Esophagus (tissue), 2 donors: ENCODE measurements at regions not wholly inside any gene's neighbourhood (a gene's known extent, or its start where the extent isn't known, plus 50 kb on each side); places are given as distances from the start of the nearest gene placed in this dataset.

Experiments used
- H3K27ac ChIP-seq, 2 donors: one replicate each; pipeline ENCODE4 v1.5.1; 2013; ENCODE audit warnings: low read depth in 2 of 2, mild to moderate bottlenecking in 2 of 2, inconsistent platforms in 1 of 2, low read length in 1 of 2, moderate library complexity in 1 of 2
- H3K27me3 ChIP-seq, 2 donors: one replicate each; pipeline ENCODE4 v1.6.1; 2013; ENCODE audit warnings: low read length in 2 of 2, control low read depth in 1 of 2, mild to moderate bottlenecking in 1 of 2; ENCODE audit not compliant: insufficient read depth in 2 of 2, control insufficient read depth in 1 of 2
- H3K36me3 ChIP-seq, 2 donors: one replicate each; pipeline ENCODE4 v1.6.1; 2013; ENCODE audit warnings: low read length in 1 of 2; ENCODE audit not compliant: control insufficient read depth in 2 of 2, insufficient read depth in 2 of 2
- H3K4me1 ChIP-seq, 2 donors: one replicate each; pipeline ENCODE4 v1.6.1; 2013; ENCODE audit warnings: low read length in 1 of 2; ENCODE audit not compliant: control insufficient read depth in 2 of 2, insufficient read depth in 2 of 2
- H3K4me3 ChIP-seq, 2 donors: one replicate each; pipeline ENCODE4 v1.5.1; 2013; ENCODE audit warnings: low read length in 2 of 2, mild to moderate bottlenecking in 2 of 2, low read depth in 1 of 2, moderate library complexity in 1 of 2
- H3K9me3 ChIP-seq, 2 donors: one replicate each; pipeline ENCODE4 v1.6.1; 2013; ENCODE audit warnings: mild to moderate bottlenecking in 2 of 2, low read depth in 1 of 2, low read length in 1 of 2, moderate library complexity in 1 of 2; ENCODE audit not compliant: control insufficient read depth in 2 of 2, insufficient read depth in 1 of 2
- WGBS, 2 donors: extraction: QIAGEN DNeasy Blood & Tissue Kit; methylation state at CpG; one replicate each; pipeline ENCODE4 v1.1.7; 2013; 5-methylcytosine and 5-hydroxymethylcytosine counted together
- donor health status: healthy with polysubstance abuse.
- donor health status: Bipolar disorder and iron deficiency.

- no peaks in the 10 kb centered on the region for H3K36me3 ChIP-seq
Measured at GRCh38 chr10:29176845-29177832, 111.7 kb upstream of the LYZL1 start.

GRCh38 chr10:29181936-29182335 lies 106.9 kb upstream of the LYZL1 start:
- H3K27ac ChIP-seq: no peak overlapping the region
- H3K4me1 ChIP-seq: no peaks in the 10 kb centered on the region
- H3K27me3 ChIP-seq: no peaks in the 10 kb centered on the region
- H3K36me3 ChIP-seq: no peaks in the 10 kb centered on the region
- no peak overlapping the region for H3K4me3 ChIP-seq
- 67 to 71% methylated on average over 6 of the region's 6 CpGs for WGBS, 2 donors
- H3K9me3 ChIP-seq: no peaks in the 10 kb centered on the region

More at GRCh38 chr10:29176845-29177832, 111.7 kb upstream of the LYZL1 start:
- no peaks in the 10 kb centered on the region for H3K9me3 ChIP-seq
- WGBS, 2 donors: 44 to 47% methylated on average over 7 of the region's 7 CpGs
- no peaks in the 10 kb centered on the region for H3K4me1 ChIP-seq
- no peak overlapping the region for H3K27ac ChIP-seq
- H3K4me3 ChIP-seq: no peak overlapping the region
- H3K27me3 ChIP-seq: no peaks in the 10 kb centered on the region

GRCh38 chr10:29183301-29183945 lies 105.4 kb upstream of the LYZL1 start:
- H3K4me3 ChIP-seq: no peak overlapping the region
- 79 to 80% methylated on average over 6 of the region's 6 CpGs for WGBS, 2 donors
- H3K27me3 ChIP-seq: no peaks in the 10 kb centered on the region

GRCh38 chr10:29184205-29185000 lies 104.5 kb upstream of the LYZL1 start:
- no peaks in the 10 kb centered on the region for H3K4me1 ChIP-seq
- 70 to 76% methylated on average over 4 of the region's 4 CpGs for WGBS, 2 donors
- H3K4me3 ChIP-seq: no peak overlapping the region
- no peak overlapping the region for H3K27ac ChIP-seq
- H3K9me3 ChIP-seq: no peaks in the 10 kb centered on the region
- no peaks in the 10 kb centered on the region for H3K36me3 ChIP-seq
- no peaks in the 10 kb centered on the region for H3K27me3 ChIP-seq

More at GRCh38 chr10:29183301-29183945, 105.4 kb upstream of the LYZL1 start:
- Histone ChIP-seq H3K27ac (no peak overlapping the region), H3K36me3 (no peaks in the 10 kb centered on the region), H3K9me3 (no peaks in the 10 kb centered on the region), H3K4me1 (no peaks in the 10 kb centered on the region)

GRCh38 chr10:29185050-29185449 lies 103.8 kb upstream of the LYZL1 start:
- Histone ChIP-seq H3K9me3 (no peaks in the 10 kb centered on the region), H3K27me3 (no peaks in the 10 kb centered on the region), H3K4me3 (no peak overlapping the region), H3K4me1 (no peaks in the 10 kb centered on the region), H3K27ac (no peak overlapping the region), H3K36me3 (no peaks in the 10 kb centered on the region)
- 80 to 84% methylated on average over 5 of the region's 5 CpGs for WGBS, 2 donors

- 78 to 84% methylated on average over 3 of the region's 3 CpGs for WGBS, 2 donors
- no peaks in the 10 kb centered on the region for H3K4me1 ChIP-seq
Measured at GRCh38 chr10:29186221-29186620, 102.6 kb upstream of the LYZL1 start.

GRCh38 chr10:29189256-29189655 lies 99.6 kb upstream of the LYZL1 start:
- 40 to 70% methylated on average over 2 of the region's 2 CpGs for WGBS, 2 donors
- H3K27me3 ChIP-seq: no peaks in the 10 kb centered on the region
- no peak overlapping the region for H3K4me3 ChIP-seq
- no peaks in the 10 kb centered on the region for H3K36me3 ChIP-seq
- H3K9me3 ChIP-seq: no peaks in the 10 kb centered on the region
- no peaks in the 10 kb centered on the region for H3K4me1 ChIP-seq
- no peak overlapping the region for H3K27ac ChIP-seq

More at GRCh38 chr10:29186221-29186620, 102.6 kb upstream of the LYZL1 start:
- Histone ChIP-seq H3K27ac (no peak overlapping the region), H3K4me3 (no peak overlapping the region), H3K27me3 (no peaks in the 10 kb centered on the region), H3K36me3 (no peaks in the 10 kb centered on the region), H3K9me3 (no peaks in the 10 kb centered on the region)

- Histone ChIP-seq H3K4me3 (no peak overlapping the region), H3K27ac (no peak overlapping the region), H3K36me3 (no peaks in the 10 kb centered on the region), H3K27me3 (no peaks in the 10 kb centered on the region), H3K9me3 (no peaks in the 10 kb centered on the region), H3K4me1 (no peaks in the 10 kb centered on the region)
- WGBS, 2 donors: 62 to 71% methylated on average over 8 of the region's 8 CpGs
Measured at GRCh38 chr10:29191674-29192073, 97.2 kb upstream of the LYZL1 start.

GRCh38 chr10:29199339-29199738 lies 89.5 kb upstream of the LYZL1 start:
- no peaks in the 10 kb centered on the region for H3K9me3 ChIP-seq
- no peaks in the 10 kb centered on the region for H3K27me3 ChIP-seq
- H3K36me3 ChIP-seq: no peaks in the 10 kb centered on the region
- no peak overlapping the region for H3K4me3 ChIP-seq
- no peaks in the 10 kb centered on the region for H3K4me1 ChIP-seq
- H3K27ac ChIP-seq: no peak overlapping the region
- 33 to 40% methylated on average over 7 of the region's 7 CpGs for WGBS, 2 donors
